ENCODE measurements at regions not wholly inside any gene's neighbourhood (a gene's known extent, or its start where the extent isn't known, plus 50 kb on each side); places are given as distances from the start of the nearest gene placed in this dataset.
"Not testable (repeated sequence)": the region's sequence is repeated elsewhere in the genome, so short reads cannot be mapped to it uniquely, and the experiment has no call there.

GRCh38 chr1:144046645-144047044 lies 74.9 kb upstream of the FAM72C start:
- not testable (repeated sequence) for TF ChIP-seq CTCF (optimal IDR thresholded peaks at IDR 0.05 in 1 of 3, IDR thresholded peaks at IDR 0.05 in 1 of 3, conservative IDR thresholded peaks at IDR 0.05 in 1 of 3; ENCODE audit: extremely low read depth in 1 of 3, insufficient read depth in 2 of 3, low read length in 3 of 3); EZH2 (IDR thresholded peaks at IDR 0.05; ENCODE audit: low read length)

Measured in keratinocyte (primary cell).